T47D (cell line): ENCODE measurements at regions not wholly inside any gene's neighbourhood (a gene's known extent, or its start where the extent isn't known, plus 50 kb on each side); places are given as distances from the start of the nearest gene placed in this dataset.

Experiments used
- DNase-seq, 2 experiments: peaks; one replicate each; pipeline versions ENCODE4 v3.0.0 to v3.0.0-alpha.2; 2011 to 2012; ENCODE audit warnings: low read depth in 1 of 2, low spot score in 1 of 2
- JUND ChIP-seq: IDR thresholded peaks from 2 replicates; pipeline ENCODE4 v1.6.1; 2012; ENCODE audit warnings: low read depth
- in situ Hi-C: cut with HindIII; loops from 2 replicates; pipeline ENCODE4 v1.10.0; 2016; ENCODE audit warnings: low sequenced_read_pairs, low pct_unique_long_range_greater_than_20kb

GRCh38 chr5:96259151-96259772 lies 173.8 kb downstream of the PCSK1 start:
- no peak for TF ChIP-seq JUND
- in situ Hi-C loops = no loop called here
- DNase-seq = no peak

- no peak for TF ChIP-seq JUND
- no peak for DNase-seq
- in situ Hi-C loops = no loop called here
These were observed 174.4 kb downstream of the PCSK1 start for GRCh38 chr5:96258692-96259091.

DNA sequence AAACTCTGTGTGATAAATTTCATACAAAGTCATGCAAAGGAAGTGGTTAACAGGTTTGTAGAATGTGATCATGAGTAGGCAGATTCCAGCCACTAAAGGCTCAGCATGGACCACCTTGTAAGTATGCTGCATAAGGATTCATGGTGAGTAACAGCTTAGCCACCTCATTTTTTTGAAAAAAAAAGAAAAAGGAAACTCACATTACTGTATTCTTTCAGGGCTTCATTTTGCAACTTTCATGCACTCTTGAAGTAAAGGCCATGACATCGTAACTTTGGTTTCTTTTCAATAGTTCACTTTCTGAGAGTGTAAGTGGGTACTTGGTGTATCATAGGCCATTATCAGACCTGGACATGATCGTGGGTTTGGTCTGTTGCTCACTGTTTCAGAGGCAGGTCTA lies 175.1 kb downstream of the PCSK1 start:
- in situ Hi-C loops = no loop called here
- DNase-seq = no peak
- no peak for TF ChIP-seq JUND

DNA sequence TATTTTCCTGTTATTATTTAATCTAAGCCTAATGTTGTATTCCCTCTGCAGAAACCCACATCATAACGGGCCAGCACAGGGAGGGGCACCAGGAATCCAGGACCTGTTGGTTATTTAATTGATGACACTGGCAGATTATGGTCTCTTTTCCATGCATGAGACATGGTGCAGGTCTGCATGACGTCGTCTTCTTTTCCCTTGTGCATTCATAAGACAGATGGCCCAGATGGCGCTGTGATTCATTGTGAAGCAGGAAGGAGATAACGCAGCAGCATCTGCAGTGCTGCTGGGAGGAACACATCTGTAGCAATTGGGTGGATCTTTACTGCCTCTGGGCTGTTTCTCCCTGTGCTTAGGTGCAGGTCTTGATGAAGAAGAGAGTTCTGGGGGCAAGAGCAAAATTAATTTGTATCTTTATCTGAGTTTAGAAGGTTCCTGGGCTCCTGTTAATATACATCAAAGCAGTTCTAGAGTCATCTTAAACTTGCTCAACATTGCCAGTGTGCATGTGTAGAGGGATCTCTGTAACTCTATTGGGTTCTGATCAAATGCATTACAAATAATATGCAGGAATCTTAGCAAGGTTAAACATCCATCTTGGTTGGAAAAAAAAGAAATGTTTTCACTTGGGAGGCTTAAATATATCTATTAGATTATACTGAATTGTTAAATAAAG lies 176.1 kb downstream of the PCSK1 start:
- no peak for DNase-seq
- TF ChIP-seq JUND = no peak
- in situ Hi-C loops = no loop called here

- in situ Hi-C loops = no loop called here
- DNase-seq = peak in 1 of 2 experiments; percentile 10
- TF ChIP-seq JUND = no peak
These were observed 177.9 kb downstream of the PCSK1 start for GRCh38 chr5:96254980-96255691.

GRCh38 chr5:96253140-96253539 lies 179.9 kb downstream of the PCSK1 start:
- in situ Hi-C loops = no loop called here
- TF ChIP-seq JUND = no peak
- DNase-seq = no peak

- in situ Hi-C loops = no loop called here
- TF ChIP-seq JUND = no peak
- no peak for DNase-seq
These were observed 180.5 kb downstream of the PCSK1 start for GRCh38 chr5:96252596-96252995.

GRCh38 chr5:96250782-96251181 lies 182.3 kb downstream of the PCSK1 start:
- no peak for DNase-seq
- in situ Hi-C loops = no loop called here
- TF ChIP-seq JUND = no peak

DNA sequence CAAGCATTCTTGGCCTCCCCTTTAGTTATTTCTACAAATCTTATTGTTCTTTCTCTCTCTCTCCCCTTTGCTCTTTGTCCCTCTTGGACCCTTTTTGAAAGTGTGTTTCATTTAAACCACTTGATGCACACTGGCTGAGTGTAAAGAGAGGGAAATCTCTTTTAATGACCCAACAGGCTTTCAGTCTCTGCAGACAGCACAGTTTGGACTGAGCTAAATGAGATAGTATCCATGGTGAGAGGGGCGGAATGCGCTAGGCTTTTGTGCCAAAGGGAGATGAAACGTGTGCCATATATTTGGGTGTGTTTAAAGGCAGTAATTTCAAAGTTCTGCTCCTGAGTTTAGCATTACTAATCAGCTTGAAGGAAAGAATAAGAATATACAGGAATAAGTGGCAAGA lies 184.9 kb downstream of the PCSK1 start:
- in situ Hi-C loops = no loop called here
- no peak for TF ChIP-seq JUND
- no peak for DNase-seq

GRCh38 chr5:96247708-96248107 lies 185.3 kb downstream of the PCSK1 start:
- no peak for DNase-seq
- no peak for TF ChIP-seq JUND
- in situ Hi-C loops = no loop called here

DNA sequence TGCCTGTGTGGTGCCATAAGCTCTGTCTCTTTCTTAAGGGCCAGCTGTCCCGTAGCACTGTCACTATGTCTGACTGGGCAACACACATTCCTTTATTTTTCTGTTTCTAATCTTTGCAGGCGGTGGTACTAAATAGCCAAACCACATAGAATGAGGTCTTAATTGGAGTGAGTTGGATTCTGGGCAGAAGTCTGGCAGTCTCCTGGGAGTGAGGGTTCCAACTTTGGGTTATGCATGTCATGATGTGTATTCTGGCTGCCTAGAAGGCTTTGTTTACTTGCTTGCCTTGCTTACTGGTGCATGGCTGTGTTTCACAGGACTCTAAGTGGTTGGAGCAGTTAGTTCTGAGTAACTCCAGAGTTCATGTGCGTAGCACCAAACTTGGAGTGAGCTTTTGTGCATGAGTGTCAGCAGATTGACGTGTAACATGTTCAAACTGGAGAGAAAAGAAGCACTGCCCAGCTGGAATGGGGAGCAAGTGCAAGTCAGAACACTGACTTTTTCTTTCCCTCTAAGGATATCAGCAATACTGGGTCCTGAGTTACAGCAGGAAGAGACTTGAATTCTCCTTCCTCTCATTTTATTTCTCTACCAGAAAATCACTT lies 185.8 kb downstream of the PCSK1 start:
- in situ Hi-C loops = no loop called here

DNA sequence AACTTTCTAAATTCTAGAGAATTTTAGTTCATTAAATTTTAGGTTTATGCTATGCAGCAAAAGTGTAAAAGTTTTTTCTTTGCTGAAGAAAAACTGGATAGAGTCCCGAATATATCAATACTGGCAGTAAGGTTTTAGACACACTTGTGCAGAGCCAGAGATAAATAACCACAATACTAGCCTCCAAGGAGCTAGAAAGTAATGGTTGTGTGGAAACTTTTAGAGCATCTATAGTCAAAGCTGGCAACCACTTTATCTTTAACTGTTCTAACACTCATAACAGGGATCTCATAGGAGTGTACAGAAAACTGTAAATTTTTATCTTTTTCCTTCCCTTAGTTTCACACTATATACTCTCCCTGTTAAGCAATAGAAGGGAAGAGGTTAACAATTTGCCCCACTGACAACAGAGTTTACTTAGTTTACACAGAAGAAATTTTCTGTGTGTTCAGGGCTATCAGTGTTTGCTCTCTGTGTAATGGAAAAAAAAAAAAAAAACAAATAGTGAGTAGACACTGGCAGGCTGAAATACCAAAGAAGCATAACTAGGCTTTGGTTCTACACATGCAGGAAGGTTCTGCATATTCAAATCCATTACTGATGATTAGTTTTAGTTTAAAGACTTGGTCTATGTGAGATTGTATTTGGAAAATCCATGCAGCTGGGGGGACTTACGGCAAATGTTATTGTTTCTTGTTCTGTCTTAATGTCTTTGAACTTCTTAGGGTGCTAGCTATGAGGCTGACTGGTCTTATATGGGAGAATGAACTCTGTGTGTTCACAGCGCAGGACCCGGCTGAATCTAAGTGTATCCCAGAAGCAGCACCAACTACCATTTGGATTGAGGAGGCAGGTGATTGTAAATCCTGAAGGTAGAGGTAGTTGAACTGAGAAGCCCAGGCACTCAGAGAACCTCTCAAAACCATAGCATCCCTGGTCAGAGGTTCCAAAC lies 187.6 kb downstream of the PCSK1 start:
- no peak for DNase-seq
- in situ Hi-C loops = no loop called here
- no peak for TF ChIP-seq JUND

More for the DNA sequence above, 185.8 kb downstream of the PCSK1 start:
- no peak for TF ChIP-seq JUND
- DNase-seq = no peak
